WTC11 (cell line): ENCODE measurements at regions not wholly inside any gene's neighbourhood (a gene's known extent, or its start where the extent isn't known, plus 50 kb on each side); places are given as distances from the start of the nearest gene placed in this dataset.

Source experiments
- ATAC-seq: fragments of 200-7000 bp; cut with Tn5 transposase; 2 replicates; pipeline ENCODE4 v1.10.0; 2021; ENCODE audit warnings: mild to moderate bottlenecking, moderate library complexity
- CTCF ChIA-PET: fragments of 300-600 bp; sonication (Branson Sonifier 250); formaldehyde crosslinking; loops from one replicate; lab custom pipeline; 2021; ENCODE audit warnings: antibody characterized with exemption; lab: Charles Lee
- POLR2A ChIA-PET: fragments of 350-600 bp; sonication (Branson Sonifier 250); formaldehyde crosslinking; loops from one replicate; lab custom pipeline; 2021; ENCODE audit warnings: antibody characterized with exemption; lab: Charles Lee
- DNase-seq: peaks from one replicate; pipeline ENCODE4 v3.0.0; 2021; ENCODE audit warnings: low spot score
- H3K27ac Mint-ChIP-seq: 2 replicates; pipeline ENCODE4 v1.8.0; 2021; ENCODE audit warnings: mixed read lengths
- H3K27me3 Mint-ChIP-seq: 2 replicates; pipeline ENCODE4 v1.8.0; 2021; ENCODE audit warnings: low read depth, mild to moderate bottlenecking, moderate library complexity, mixed read lengths
- H3K36me3 Mint-ChIP-seq: 2 replicates; pipeline ENCODE4 v1.8.0; 2021; ENCODE audit warnings: mixed read lengths
- H3K4me1 Mint-ChIP-seq: 2 replicates; pipeline ENCODE4 v1.8.0; 2022; ENCODE audit warnings: mixed read lengths
- H3K4me3 Mint-ChIP-seq: 2 replicates; pipeline ENCODE4 v1.8.0; 2021; ENCODE audit warnings: mild to moderate bottlenecking, moderate library complexity, mixed read lengths
- H3K9me3 Mint-ChIP-seq: 2 replicates; pipeline ENCODE4 v1.8.0; 2021; ENCODE audit warnings: mixed read lengths
- ATF2 ChIP-seq: sonication (generic); formaldehyde crosslinking; IDR thresholded peaks from 2 replicates; pipeline ENCODE4 v1.8.1; 2022; ENCODE audit warnings: low read depth, missing genetic modification reagents, borderline replicate concordance
- CDX4 ChIP-seq: fragments of 250-450 bp; sonication (Bioruptor Pico); IDR thresholded peaks from 2 replicates; pipeline ENCODE4 v1.9.0; 2021; ENCODE audit warnings: moderate library complexity, mild to moderate bottlenecking, inconsistent platforms, borderline replicate concordance
- CREM ChIP-seq: sonication (generic); formaldehyde crosslinking; IDR thresholded peaks from 2 replicates; pipeline ENCODE4 v1.8.1; 2022; ENCODE audit warnings: mild to moderate bottlenecking, missing genetic modification reagents, moderate library complexity
- CTCF ChIP-seq: fragments of 200-600 bp; IDR thresholded peaks from 2 replicates; pipeline ENCODE4 v1.8.0; 2022; ENCODE audit warnings: antibody characterized with exemption
- ELF4 ChIP-seq: sonication (generic); formaldehyde crosslinking; IDR thresholded peaks from 2 replicates; pipeline ENCODE4 v1.8.1; 2022; ENCODE audit warnings: low read depth, mild to moderate bottlenecking, moderate library complexity, missing genetic modification reagents
- FOXP4 ChIP-seq: sonication (generic); formaldehyde crosslinking; IDR thresholded peaks from 2 replicates; pipeline ENCODE4 v1.8.0; 2022; ENCODE audit warnings: mild to moderate bottlenecking, missing genetic modification reagents
- IRF1 ChIP-seq: sonication (generic); formaldehyde crosslinking; IDR thresholded peaks from 2 replicates; pipeline ENCODE4 v1.8.0; 2023; ENCODE audit warnings: missing genetic modification reagents
- KAT7 ChIP-seq: sonication (generic); formaldehyde crosslinking; IDR thresholded peaks from 2 replicates; pipeline ENCODE4 v1.8.1; 2023; ENCODE audit warnings: missing genetic modification reagents, mild to moderate bottlenecking, borderline replicate concordance
- NR1H2 ChIP-seq: sonication (generic); formaldehyde crosslinking; IDR thresholded peaks from 2 replicates; pipeline ENCODE4 v1.9.0; 2021; ENCODE audit warnings: mild to moderate bottlenecking, moderate library complexity, missing genetic modification reagents
- NR3C1 ChIP-seq: sonication (generic); formaldehyde crosslinking; conservative IDR thresholded peaks from 2 replicates; pipeline ENCODE4 v1.8.1; 2023; ENCODE audit warnings: low read depth, mild to moderate bottlenecking, missing genetic modification reagents
- RORB ChIP-seq: fragments of 250-450 bp; sonication (Bioruptor Pico); IDR thresholded peaks from 2 replicates; pipeline ENCODE4 v1.9.0; 2021; ENCODE audit warnings: mild to moderate bottlenecking
- TEAD4 ChIP-seq: sonication (generic); formaldehyde crosslinking; IDR thresholded peaks from 2 replicates; pipeline ENCODE4 v1.8.0; 2022; ENCODE audit warnings: mild to moderate bottlenecking, missing genetic modification reagents
- ZBTB43 ChIP-seq: sonication (generic); formaldehyde crosslinking; IDR thresholded peaks from 2 replicates; pipeline ENCODE4 v1.8.1; 2023; ENCODE audit warnings: mild to moderate bottlenecking, missing genetic modification reagents
- ZNF121 ChIP-seq: sonication (generic); formaldehyde crosslinking; IDR thresholded peaks from 2 replicates; pipeline ENCODE4 v1.8.0; 2023; ENCODE audit warnings: missing genetic modification reagents
- ZNF138 ChIP-seq: sonication (generic); formaldehyde crosslinking; conservative IDR thresholded peaks from 2 replicates; pipeline ENCODE4 v1.8.1; 2022; ENCODE audit warnings: mild to moderate bottlenecking, moderate library complexity, missing genetic modification reagents
- ZNF281 ChIP-seq: sonication (generic); formaldehyde crosslinking; IDR thresholded peaks from 2 replicates; pipeline ENCODE4 v1.8.0; 2023; ENCODE audit warnings: mild to moderate bottlenecking, missing genetic modification reagents
- ZNF423 ChIP-seq: fragments of 250-450 bp; sonication (Bioruptor Pico); IDR thresholded peaks from 2 replicates; pipeline ENCODE4 v2.1.2; 2022; ENCODE audit warnings: mild to moderate bottlenecking, moderate library complexity

GRCh38 chr13:26501641-26502040, 55.8 kb upstream of the WASF3 start (continued):
- TF ChIP-seq FOXP4 (CRISPR knock-in tag) (no peak), RORB (CRISPR knock-in tag) (no peak), CDX4 (CRISPR knock-in tag) (no peak), ZBTB43 (CRISPR knock-in tag) (no peak)

- POLR2A ChIA-PET: no interaction called here
Measured at GRCh38 chr13:26502826-26503225, 54.7 kb upstream of the WASF3 start.

GRCh38 chr13:26503826-26504594, 53.5 kb upstream of the WASF3 start:
- CTCF ChIA-PET: interaction anchor here (1.0 to 1.3 kb wide), 2 partner anchors 96 to 124 kb away, joined by 3 read pairs; no protein-coding TSS in a partner anchor
- H3K4me1 Mint-ChIP-seq: peaks cover 11% of the 10 kb centered on the region
- POLR2A ChIA-PET: no interaction called here
- H3K4me3 Mint-ChIP-seq: no peak overlapping the region
- no peaks in the 10 kb centered on the region; the same call in 1 of the 2 replicates for H3K27me3 Mint-ChIP-seq
- H3K9me3 Mint-ChIP-seq: peaks cover 19% of the 10 kb centered on the region
- ATAC-seq: no peak
- DNase-seq: no peak
- peaks cover 14% of the 10 kb centered on the region for H3K36me3 Mint-ChIP-seq
- no peak overlapping the region for H3K27ac Mint-ChIP-seq
- TF ChIP-seq ATF2 (CRISPR knock-in tag): no peak
- no peak for TF ChIP-seq IRF1 (CRISPR knock-in tag)
- TF ChIP-seq ZNF138 (CRISPR knock-in tag): no peak
- no peak for TF ChIP-seq CREM (CRISPR knock-in tag)
- no peak for TF ChIP-seq CTCF
- no peak for TF ChIP-seq ELF4 (CRISPR knock-in tag)
- no peak for TF ChIP-seq KAT7
- TF ChIP-seq TEAD4 (CRISPR knock-in tag): no peak
- no peak for TF ChIP-seq ZNF121 (CRISPR knock-in tag)
- TF ChIP-seq NR1H2 (CRISPR knock-in tag): no peak

More at GRCh38 chr13:26502826-26503225, 54.7 kb upstream of the WASF3 start:
- DNase-seq (no peak), ATAC-seq (peak; percentile 74)
- Mint-ChIP-seq H3K36me3 (peaks cover 5% of the 10 kb centered on the region), H3K4me3 (no peak overlapping the region), H3K4me1 (peaks cover 11% of the 10 kb centered on the region), H3K9me3 (peaks cover 8% of the 10 kb centered on the region), H3K27ac (no peak overlapping the region), H3K27me3 (no peaks in the 10 kb centered on the region; the same call in 1 of the 2 replicates)
- no peak for TF ChIP-seq ZNF281 (CRISPR knock-in tag)
- TF ChIP-seq NR3C1: no peak
- TF ChIP-seq ZNF423: 0 out of 2 replicates have a peak, but pooled peaks have one; percentile 16
- CTCF ChIA-PET: interaction anchor here (0.7 to 1.5 kb wide), 6 partner anchors 27 to 370 kb away, joined by 3 to 10 read pairs (median 5); no protein-coding TSS in a partner anchor
